ENCODE measurements at regions not wholly inside any gene's neighbourhood (a gene's known extent, or its start where the extent isn't known, plus 50 kb on each side); places are given as distances from the start of the nearest gene placed in this dataset.

DNA sequence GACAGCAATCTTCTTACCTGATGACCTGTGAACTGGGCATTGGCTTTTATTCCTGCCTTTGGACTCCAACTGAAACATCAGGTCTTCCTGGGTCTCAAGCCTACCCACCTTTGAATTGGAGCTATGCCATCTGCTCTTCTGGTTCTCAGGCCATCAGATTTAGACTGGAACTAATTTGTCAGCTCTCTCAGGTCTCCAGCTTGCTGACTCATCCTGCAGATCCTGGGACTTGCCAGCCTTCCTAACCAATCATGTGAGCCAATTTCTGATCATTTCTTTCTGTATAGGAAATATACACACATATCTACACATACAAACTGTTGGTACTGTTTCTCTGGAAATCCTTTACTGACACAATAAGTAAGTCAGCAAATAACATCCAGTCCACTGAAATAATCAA is 65.3 kb upstream of the TSPAN8 start:
- no peaks in the 10 kb centered on the region for H3K9me3 ChIP-seq (ENCODE audit: severe bottlenecking)
- no peak overlapping the region for H3K27ac ChIP-seq (ENCODE audit: poor library complexity, severe bottlenecking)
- ATAC-seq (ENCODE audit: low read depth) (no peak), DNase-seq (ENCODE audit: low spot score) (no peak)
- TF ChIP-seq, protein P1, sequence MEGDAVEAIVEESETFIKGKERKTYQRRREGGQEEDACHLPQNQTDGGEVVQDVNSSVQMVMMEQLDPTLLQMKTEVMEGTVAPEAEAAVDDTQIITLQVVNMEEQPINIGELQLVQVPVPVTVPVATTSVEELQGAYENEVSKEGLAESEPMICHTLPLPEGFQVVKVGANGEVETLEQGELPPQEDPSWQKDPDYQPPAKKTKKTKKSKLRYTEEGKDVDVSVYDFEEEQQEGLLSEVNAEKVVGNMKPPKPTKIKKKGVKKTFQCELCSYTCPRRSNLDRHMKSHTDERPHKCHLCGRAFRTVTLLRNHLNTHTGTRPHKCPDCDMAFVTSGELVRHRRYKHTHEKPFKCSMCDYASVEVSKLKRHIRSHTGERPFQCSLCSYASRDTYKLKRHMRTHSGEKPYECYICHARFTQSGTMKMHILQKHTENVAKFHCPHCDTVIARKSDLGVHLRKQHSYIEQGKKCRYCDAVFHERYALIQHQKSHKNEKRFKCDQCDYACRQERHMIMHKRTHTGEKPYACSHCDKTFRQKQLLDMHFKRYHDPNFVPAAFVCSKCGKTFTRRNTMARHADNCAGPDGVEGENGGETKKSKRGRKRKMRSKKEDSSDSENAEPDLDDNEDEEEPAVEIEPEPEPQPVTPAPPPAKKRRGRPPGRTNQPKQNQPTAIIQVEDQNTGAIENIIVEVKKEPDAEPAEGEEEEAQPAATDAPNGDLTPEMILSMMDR (IDR thresholded peaks at IDR 0.05; ENCODE audit: poor library complexity, severe bottlenecking), result no peak
- H3K36me3 ChIP-seq (ENCODE audit: low read depth), result no peaks in the 10 kb centered on the region
- no peak overlapping the region for H3K4me3 ChIP-seq (ENCODE audit: severe bottlenecking)
- no peaks in the 10 kb centered on the region for H3K4me1 ChIP-seq (ENCODE audit: insufficient read depth, poor library complexity, severe bottlenecking)
- H3K27me3 ChIP-seq (ENCODE audit: insufficient read depth, poor library complexity, severe bottlenecking), result no peaks in the 10 kb centered on the region

DNA sequence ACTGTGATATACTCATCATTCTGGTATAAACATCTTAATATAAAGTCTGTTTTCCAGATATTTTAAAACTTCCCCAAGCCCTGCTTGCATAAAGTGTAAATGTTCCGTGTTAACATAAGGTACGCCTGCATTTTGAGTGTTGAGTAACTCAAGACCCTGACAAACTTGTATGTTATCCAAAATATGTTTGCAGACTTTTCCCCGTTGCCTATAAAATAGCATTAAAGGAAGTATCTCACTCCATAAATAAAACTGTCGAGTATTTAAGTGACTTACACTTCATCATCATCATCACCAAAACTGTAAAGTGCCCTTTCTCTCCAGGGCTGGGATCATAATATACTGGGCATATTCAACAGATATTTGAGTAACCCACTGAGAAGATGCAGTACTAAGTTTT is 64.6 kb upstream of the TSPAN8 start:
- no peak overlapping the region for H3K27ac ChIP-seq (ENCODE audit: poor library complexity, severe bottlenecking)
- no peaks in the 10 kb centered on the region for H3K4me1 ChIP-seq (ENCODE audit: insufficient read depth, poor library complexity, severe bottlenecking)
- TF ChIP-seq, protein P1 (IDR thresholded peaks at IDR 0.05; ENCODE audit: poor library complexity, severe bottlenecking), result no peak
- ATAC-seq (ENCODE audit: low read depth), result no peak
- no peak for DNase-seq (ENCODE audit: low spot score)
- no peak overlapping the region for H3K4me3 ChIP-seq (ENCODE audit: severe bottlenecking)
- H3K9me3 ChIP-seq (ENCODE audit: severe bottlenecking), result no peaks in the 10 kb centered on the region
- H3K36me3 ChIP-seq (ENCODE audit: low read depth), result no peaks in the 10 kb centered on the region
- H3K27me3 ChIP-seq (ENCODE audit: insufficient read depth, poor library complexity, severe bottlenecking), result no peaks in the 10 kb centered on the region

DNA sequence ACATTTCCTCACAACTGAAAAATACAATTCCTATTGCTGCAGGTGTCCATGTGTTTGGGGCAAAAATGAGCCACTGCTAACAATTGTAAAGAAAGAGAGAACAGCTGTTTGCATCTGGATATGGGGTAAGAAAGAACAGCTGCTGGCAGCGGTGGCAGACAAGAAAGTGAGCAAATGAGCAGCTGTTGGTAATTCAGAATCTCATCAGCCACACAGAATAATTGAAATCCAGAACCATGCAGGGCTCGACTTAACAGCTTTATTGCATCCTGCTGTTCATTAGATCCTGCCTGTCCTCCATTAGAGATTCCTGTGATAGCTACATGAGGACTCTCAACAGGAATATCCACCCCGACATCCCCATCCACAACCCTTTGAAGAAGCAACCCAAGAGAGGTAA is 62.5 kb upstream of the TSPAN8 start:
- Histone ChIP-seq H3K27me3 (ENCODE audit: insufficient read depth, poor library complexity, severe bottlenecking) (no peaks in the 10 kb centered on the region), H3K36me3 (ENCODE audit: low read depth) (no peaks in the 10 kb centered on the region), H3K9me3 (ENCODE audit: severe bottlenecking) (no peaks in the 10 kb centered on the region), H3K4me1 (ENCODE audit: insufficient read depth, poor library complexity, severe bottlenecking) (no peaks in the 10 kb centered on the region), H3K27ac (ENCODE audit: poor library complexity, severe bottlenecking) (no peak overlapping the region), H3K4me3 (ENCODE audit: severe bottlenecking) (no peak overlapping the region)
- DNase-seq (ENCODE audit: low spot score) (no peak), ATAC-seq (ENCODE audit: low read depth) (no peak)
- TF ChIP-seq, protein P1 (IDR thresholded peaks at IDR 0.05; ENCODE audit: poor library complexity, severe bottlenecking), result no peak

DNA sequence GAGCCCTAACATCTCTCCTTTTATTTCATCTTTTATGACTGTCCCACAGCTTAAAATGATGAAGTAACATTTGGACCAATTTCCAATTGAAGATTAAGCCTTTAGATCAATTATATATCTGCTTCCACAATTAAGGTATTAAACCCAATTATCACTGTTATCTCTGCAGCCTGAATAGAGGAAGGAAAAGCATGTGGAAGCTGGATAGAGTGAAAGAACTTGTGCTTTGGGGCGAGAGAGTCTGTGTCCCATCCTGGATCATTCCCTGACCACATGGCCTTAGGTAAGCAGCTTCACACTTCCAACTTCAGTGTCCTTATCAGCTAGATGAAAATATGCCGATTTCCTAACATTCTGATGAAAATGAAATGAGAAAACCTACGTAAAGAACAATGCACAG is 61.4 kb upstream of the TSPAN8 start:
- Histone ChIP-seq H3K27me3 (ENCODE audit: insufficient read depth, poor library complexity, severe bottlenecking) (no peaks in the 10 kb centered on the region), H3K36me3 (ENCODE audit: low read depth) (no peaks in the 10 kb centered on the region), H3K4me1 (ENCODE audit: insufficient read depth, poor library complexity, severe bottlenecking) (no peaks in the 10 kb centered on the region), H3K27ac (ENCODE audit: poor library complexity, severe bottlenecking) (no peak overlapping the region), H3K4me3 (ENCODE audit: severe bottlenecking) (no peak overlapping the region), H3K9me3 (ENCODE audit: severe bottlenecking) (no peaks in the 10 kb centered on the region)
- DNase-seq (ENCODE audit: low spot score), result no peak
- ATAC-seq (ENCODE audit: low read depth), result no peak
- TF ChIP-seq, protein P1 (IDR thresholded peaks at IDR 0.05; ENCODE audit: poor library complexity, severe bottlenecking), result no peak

DNA sequence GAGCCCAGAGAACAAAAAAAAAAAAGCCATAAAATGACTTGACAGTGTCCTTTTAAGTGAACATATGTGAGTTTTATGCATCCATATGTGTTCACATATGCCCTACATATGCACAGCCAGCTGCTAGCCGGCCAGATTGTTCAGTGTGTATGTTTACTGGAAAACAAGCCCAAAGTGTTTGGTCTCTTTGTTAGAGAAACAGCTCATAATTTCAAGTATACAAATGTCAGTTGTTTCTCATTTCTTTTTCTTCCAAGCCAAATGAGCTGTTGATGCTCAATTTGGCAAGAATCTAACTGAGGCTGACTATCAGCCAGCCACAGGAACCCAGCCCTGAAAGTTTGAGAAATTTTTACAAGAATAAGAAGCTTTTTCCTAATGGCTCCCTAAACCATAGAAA is 60.8 kb upstream of the TSPAN8 start:
- Histone ChIP-seq H3K27ac (ENCODE audit: poor library complexity, severe bottlenecking) (no peak overlapping the region), H3K4me3 (ENCODE audit: severe bottlenecking) (no peak overlapping the region), H3K27me3 (ENCODE audit: insufficient read depth, poor library complexity, severe bottlenecking) (no peaks in the 10 kb centered on the region), H3K4me1 (ENCODE audit: insufficient read depth, poor library complexity, severe bottlenecking) (no peaks in the 10 kb centered on the region), H3K9me3 (ENCODE audit: severe bottlenecking) (no peaks in the 10 kb centered on the region), H3K36me3 (ENCODE audit: low read depth) (no peaks in the 10 kb centered on the region)
- DNase-seq (ENCODE audit: low spot score), result no peak
- ATAC-seq (ENCODE audit: low read depth), result no peak
- TF ChIP-seq, protein P1 (IDR thresholded peaks at IDR 0.05; ENCODE audit: poor library complexity, severe bottlenecking), result no peak

All from RWPE2 (cell line).